ENCODE measurements at regions not wholly inside any gene's neighbourhood (a gene's known extent, or its start where the extent isn't known, plus 50 kb on each side); places are given as distances from the start of the nearest gene placed in this dataset.

GRCh38 chr13:34085204-34085603 lies 267.3 kb downstream of the RFC3 start:
- Histone ChIP-seq H3K36me3 (ENCODE audit: control insufficient read depth in 4 of 4, insufficient read depth in 3 of 4, low read depth in 1 of 4, low read length in 3 of 4) (no peaks in the 10 kb centered on the region), H3K27ac (ENCODE audit: low read depth in 1 of 2, low read length in 2 of 2) (no peak overlapping the region), H3K27me3 (ENCODE audit: control insufficient read depth in 4 of 4, insufficient read depth in 4 of 4, low read length in 3 of 4) (no peaks in the 10 kb centered on the region), H3K9ac (ENCODE audit: low read depth in 1 of 2, low read length in 2 of 2) (no peak overlapping the region), H3K9me3 (ENCODE audit: control insufficient read depth in 4 of 4, low read length in 3 of 4) (peaks cover 0 to 2% (median 0%) of the 10 kb centered on the region in 4 donors), H3K4me1 (ENCODE audit: control insufficient read depth in 4 of 4, insufficient read depth in 4 of 4, low read length in 3 of 4) (no peaks in the 10 kb centered on the region), H3K4me3 (ENCODE audit: low read depth in 1 of 3, low read length in 3 of 3) (no peak overlapping the region)
- DNase-seq (ENCODE audit: low spot score) = no peak
- TF ChIP-seq MAX (IDR thresholded peaks at IDR 0.05) = no peak
- no peak for TF ChIP-seq JUND (IDR thresholded peaks at IDR 0.05)
- no peak for TF ChIP-seq GABPA (IDR thresholded peaks at IDR 0.05 in 1 of 2, conservative IDR thresholded peaks at IDR 0.05 in 1 of 2)
- no peak for TF ChIP-seq HNF4A (conservative IDR thresholded peaks at IDR 0.05)
- TF ChIP-seq ZBTB33 (IDR thresholded peaks at IDR 0.05) = no peak
- TF ChIP-seq SP1 (IDR thresholded peaks at IDR 0.05) = no peak
- no peak for TF ChIP-seq RXRA (IDR thresholded peaks at IDR 0.05)
- TF ChIP-seq FOXA1 (IDR thresholded peaks at IDR 0.05) = no peak
- TF ChIP-seq HNF4G (IDR thresholded peaks at IDR 0.05) = no peak
- 94% methylated on average over 2 of the region's 2 CpGs for WGBS

GRCh38 chr13:34086281-34086680 lies 268.3 kb downstream of the RFC3 start:
- Histone ChIP-seq H3K4me1 (ENCODE audit: control insufficient read depth in 4 of 4, insufficient read depth in 4 of 4, low read length in 3 of 4) (no peaks in the 10 kb centered on the region), H3K27me3 (ENCODE audit: control insufficient read depth in 4 of 4, insufficient read depth in 4 of 4, low read length in 3 of 4) (no peaks in the 10 kb centered on the region), H3K27ac (ENCODE audit: low read depth in 1 of 2, low read length in 2 of 2) (no peak overlapping the region), H3K4me3 (ENCODE audit: low read depth in 1 of 3, low read length in 3 of 3) (no peak overlapping the region), H3K36me3 (ENCODE audit: control insufficient read depth in 4 of 4, insufficient read depth in 3 of 4, low read depth in 1 of 4, low read length in 3 of 4) (no peaks in the 10 kb centered on the region), H3K9ac (ENCODE audit: low read depth in 1 of 2, low read length in 2 of 2) (no peak overlapping the region), H3K9me3 (ENCODE audit: control insufficient read depth in 4 of 4, low read length in 3 of 4) (peaks cover 0 to 2% (median 0%) of the 10 kb centered on the region in 4 donors)
- DNase-seq (ENCODE audit: low spot score) = no peak
- TF ChIP-seq RAD21 (IDR thresholded peaks at IDR 0.05) (no peak), TAF1 (conservative IDR thresholded peaks at IDR 0.05) (no peak), HNF4G (IDR thresholded peaks at IDR 0.05) (no peak), HNF4A (conservative IDR thresholded peaks at IDR 0.05) (no peak), GABPA (IDR thresholded peaks at IDR 0.05 in 1 of 2, conservative IDR thresholded peaks at IDR 0.05 in 1 of 2) (no peak), FOXA2 (IDR thresholded peaks at IDR 0.05) (no peak), RXRA (IDR thresholded peaks at IDR 0.05) (no peak), ATF3 (IDR thresholded peaks at IDR 0.05) (no peak), REST (IDR thresholded peaks at IDR 0.05) (no peak), YY1 (IDR thresholded peaks at IDR 0.05) (no peak), ZBTB33 (IDR thresholded peaks at IDR 0.05) (no peak), EGR1 (IDR thresholded peaks at IDR 0.05; ENCODE audit: low read depth in 2 of 2) (no peak), CTCF (IDR thresholded peaks at IDR 0.05; ENCODE audit: low read depth, low read length, missing input control) (no peak)
- 93% methylated on average over 2 of the region's 2 CpGs for WGBS

Measured in liver (tissue), 8 donors.